GM21447 (cell line): ENCODE measurements at regions not wholly inside any gene's neighbourhood (a gene's known extent, or its start where the extent isn't known, plus 50 kb on each side); places are given as distances from the start of the nearest gene placed in this dataset.
A peak's percentile ranks its signal among the peaks of the same experiment; 100 is the strongest.
"Not testable (repeated sequence)": the region's sequence is repeated elsewhere in the genome, so short reads cannot be mapped to it uniquely, and the experiment has no call there.

Source experiments
- ATAC-seq: cut with Tn5 transposase; IDR thresholded peaks from one replicate; pipeline ENCODE4 v1.9.1; 2021; ENCODE audit not compliant: unreplicated experiment

DNA sequence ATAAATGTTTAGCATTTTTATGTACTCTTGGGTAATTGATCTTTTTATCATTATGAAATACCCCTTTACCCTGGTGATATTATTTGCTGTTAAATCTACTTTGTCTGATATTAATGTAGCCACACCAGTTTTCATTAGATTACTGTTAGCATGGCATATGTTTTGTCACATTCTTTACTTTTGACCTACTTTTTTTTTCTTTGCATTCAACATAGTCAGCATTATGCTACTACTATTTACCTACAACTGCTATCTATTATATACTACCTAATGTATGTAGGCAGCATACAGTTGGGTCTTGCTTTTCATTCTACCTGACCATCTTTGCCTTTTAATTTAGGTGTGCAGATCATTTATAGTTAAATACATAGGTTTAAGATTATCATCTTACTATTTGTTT, 1429.6 kb upstream of the ALCAM start:
- ATAC-seq: no peak

DNA sequence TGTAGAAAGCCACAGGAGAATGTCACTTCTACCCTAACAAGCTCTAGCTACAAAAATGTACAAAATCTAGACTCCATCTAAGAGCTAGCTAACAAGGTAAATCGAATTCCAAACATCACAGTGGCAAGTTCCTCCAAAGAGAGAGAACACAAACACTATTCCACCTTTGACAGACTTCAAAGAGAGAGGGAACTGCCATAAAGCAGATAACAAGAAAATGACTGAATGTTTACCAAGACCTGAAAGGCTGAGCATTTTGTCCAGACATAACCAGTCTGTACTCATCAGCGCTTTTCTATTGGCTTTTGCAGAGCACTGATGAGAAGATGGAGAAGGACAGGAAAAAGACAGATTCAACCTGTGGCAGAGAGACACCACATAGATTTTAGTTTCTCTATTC, 1419.6 kb upstream of the ALCAM start:
- no peak for ATAC-seq

DNA sequence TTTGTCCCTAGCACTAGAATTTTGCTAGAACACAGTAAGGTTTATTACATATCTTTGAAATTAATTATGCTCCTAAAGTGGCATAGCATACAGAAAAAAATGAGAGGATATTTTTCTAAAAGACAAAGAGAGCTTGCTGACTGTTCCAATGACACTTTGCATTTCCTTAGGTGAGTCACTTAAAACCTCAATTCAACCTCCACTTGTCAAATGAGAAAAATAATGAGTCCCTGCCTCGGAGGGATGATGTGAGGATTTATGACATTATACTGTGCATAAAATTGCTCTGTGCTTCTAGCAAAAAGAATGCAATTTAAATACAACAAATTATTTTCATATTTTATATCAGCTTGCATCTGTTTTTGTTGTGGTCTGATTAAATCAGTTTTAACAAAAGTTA, 1417.0 kb upstream of the ALCAM start:
- no peak for ATAC-seq

DNA sequence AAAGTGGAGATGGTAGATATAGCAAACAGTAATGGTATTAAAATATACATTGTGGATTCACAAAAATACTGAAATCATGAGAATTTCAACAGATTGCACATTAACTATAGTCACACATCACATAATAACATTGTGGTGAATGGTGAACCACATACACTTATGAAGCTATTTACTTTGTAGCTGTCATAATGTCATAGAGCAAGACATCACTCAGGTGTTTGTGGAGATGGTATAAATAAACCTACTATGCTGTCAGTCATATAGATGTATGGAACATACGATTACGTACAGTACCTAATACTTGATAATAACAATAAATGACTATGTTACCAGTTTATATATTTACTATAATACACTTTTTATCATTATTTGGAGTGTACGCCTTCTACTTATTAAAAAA, 1416.0 kb upstream of the ALCAM start:
- ATAC-seq: no peak

DNA sequence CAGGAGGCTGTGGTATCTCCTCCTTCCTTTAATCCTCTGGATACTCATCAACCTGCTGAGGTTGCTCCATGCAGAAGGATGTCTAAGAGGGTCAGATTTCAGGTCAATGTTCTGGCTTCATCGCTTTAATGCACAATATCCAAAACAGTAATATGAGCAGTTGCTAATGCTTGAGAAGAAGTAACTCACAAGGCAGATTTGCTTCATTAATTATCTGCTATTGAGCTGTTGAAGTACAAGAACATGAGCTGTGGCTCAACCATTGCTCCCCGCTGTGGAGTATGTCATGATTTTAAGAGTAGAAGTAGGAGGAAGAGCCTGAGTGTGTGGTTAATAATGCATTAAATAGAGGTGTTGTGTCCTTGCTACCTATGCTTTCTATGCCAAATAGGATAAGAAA, 1412.9 kb upstream of the ALCAM start:
- ATAC-seq: no peak

DNA sequence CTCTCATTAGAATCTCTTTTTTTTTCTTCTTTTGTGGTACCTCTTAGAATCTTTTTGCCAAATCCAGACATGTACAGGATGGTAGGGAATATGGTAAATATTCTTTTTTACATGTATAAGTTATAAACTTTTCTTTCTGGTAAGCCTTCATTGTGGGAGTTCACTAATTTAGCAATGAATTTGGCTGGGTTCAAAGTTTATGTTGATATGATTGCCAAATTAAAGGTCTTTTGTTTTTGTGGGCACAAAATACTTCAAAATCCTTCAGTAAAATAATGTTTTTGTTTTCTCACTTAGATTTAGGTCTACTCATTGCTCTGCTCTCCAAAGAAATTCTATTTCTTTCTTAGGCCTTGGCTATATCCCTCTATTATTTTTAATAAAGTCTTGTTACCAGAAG, 1405.9 kb upstream of the ALCAM start:
- ATAC-seq: no peak

DNA sequence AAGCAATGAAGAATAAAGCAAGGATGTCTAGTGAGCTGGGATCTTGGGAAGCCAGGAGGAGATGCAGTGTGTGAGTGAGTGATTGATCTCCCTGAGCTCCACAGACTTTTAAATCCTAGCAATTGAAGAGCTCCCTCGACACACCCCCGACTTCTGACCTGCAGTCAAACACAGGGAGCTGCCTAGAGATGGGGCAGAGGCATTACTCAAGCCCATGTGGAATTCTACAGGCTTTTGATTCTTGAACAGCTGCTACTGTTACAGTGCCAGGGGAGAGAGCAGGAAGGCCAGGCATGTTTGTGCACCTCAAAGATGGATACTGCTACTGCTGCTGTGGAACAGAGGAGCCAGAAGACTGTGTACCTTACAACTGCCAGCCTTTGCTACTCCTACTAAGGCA, 1403.1 kb upstream of the ALCAM start:
- ATAC-seq: no peak

DNA sequence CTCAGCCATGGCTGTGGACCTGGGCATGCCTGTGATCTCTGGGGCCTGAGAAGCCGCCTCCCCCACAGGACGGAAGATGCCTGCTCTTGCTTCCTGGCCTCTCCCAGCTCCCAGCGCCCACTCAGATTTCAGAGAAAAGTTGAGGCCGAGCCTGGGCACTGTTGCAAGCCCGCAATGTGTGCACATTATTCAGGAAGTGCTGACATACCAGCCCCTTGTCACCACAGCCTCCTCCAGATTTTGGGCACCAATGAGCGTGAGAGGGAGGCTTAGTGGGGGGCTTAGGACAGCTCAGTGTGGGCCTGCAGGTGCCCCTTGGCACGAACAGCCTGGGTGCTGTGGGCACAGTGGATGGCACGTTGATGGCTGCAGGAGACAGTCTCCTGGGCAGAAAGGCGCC, 1400.9 kb upstream of the ALCAM start:
- no peak for ATAC-seq

DNA sequence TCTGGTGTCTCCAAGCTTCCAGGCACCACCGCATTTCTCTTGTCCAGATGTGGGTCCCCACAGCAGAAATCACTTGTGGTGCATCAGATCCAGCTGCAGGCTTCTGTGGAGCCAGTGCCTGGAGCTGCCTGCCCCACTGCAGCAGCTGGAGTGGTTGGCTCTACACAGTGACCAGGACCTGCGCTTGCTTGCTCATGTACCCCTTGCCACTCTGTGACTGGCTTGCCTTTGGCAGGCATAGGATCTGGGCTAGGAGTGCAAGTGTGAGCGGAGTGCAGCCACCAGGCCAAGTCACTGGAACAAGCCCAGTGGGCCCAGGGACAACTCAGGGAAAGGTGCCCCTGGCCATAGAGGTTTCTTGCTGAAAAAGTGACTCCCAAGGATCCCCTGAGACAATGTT, 1400.0 kb upstream of the ALCAM start:
- ATAC-seq: no peak

DNA sequence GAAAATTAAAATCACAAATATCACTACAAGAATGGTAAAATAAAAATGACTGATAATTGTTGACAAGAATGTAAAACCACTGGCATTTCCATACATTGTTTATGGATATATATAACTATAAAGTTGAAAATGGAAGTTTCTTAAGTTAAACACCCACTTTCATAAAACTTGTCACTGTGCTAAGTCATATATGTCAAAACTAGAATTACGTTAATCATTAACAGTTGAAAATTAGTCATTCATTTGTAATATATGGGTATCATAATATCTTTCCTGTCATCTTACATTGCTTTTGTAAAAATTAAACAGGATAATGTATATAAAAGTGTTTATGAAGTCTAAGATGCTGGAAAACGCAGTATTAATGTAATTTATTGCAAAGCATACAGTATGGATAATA, 1398.6 kb upstream of the ALCAM start:
- peak; percentile 63 for ATAC-seq

DNA sequence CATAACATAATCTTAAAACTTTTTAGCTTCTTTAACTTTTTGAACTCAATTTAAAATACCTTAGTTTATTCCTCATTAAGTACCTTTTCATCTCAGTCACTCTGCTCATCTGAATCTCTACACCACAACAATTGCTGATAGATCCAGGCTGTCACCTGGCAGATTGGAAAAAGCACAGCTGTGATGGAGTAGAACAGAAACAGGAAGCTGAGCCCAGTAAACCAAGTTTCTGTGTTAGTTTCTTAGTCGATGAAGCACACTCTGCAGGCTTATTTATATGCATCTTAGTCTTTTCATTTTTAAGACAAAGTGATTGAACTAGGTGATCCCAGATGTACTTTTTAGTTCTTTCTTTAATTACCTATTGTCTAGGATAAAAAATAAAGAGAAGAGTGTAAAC, 1398.0 kb upstream of the ALCAM start:
- peak; percentile 96 for ATAC-seq

DNA sequence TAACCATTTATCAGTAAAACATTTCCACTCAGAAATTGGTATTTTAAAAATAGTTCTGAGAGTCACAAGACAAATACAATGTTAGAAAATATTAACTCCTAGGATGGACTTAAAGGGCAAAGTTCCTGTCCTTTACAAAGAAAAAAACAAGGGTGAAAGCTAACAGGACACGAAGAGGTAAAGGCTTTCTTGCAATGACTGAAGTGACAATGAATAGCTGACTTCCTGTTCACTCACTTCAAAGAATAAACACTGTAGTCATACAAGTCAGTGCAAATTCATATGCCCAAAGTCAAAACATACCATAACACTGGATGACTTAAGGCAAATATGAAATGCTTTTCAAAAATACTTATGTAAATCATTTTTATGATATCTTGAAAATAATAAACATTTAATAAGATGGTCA, 1389.8 kb upstream of the ALCAM start:
- ATAC-seq: peak; percentile 96

DNA sequence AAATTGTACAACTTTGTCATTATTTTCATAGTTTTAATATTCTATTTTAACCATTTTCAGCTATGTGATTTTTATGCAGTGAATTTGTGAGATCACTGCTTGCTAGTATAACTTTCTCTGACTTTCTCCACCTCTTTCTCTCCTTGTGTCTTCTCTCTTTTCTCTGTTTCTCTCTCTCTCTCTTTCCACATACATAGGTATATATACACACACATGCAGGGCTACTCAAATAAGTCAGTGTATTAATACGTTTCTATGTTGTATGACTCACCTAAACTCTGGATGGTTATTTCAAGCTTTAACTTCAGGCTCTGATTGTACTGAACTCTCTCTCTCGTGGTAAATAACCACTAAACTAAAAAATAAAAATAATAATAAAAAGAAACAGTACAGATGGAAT, 1389.3 kb upstream of the ALCAM start:
- ATAC-seq: no peak

DNA sequence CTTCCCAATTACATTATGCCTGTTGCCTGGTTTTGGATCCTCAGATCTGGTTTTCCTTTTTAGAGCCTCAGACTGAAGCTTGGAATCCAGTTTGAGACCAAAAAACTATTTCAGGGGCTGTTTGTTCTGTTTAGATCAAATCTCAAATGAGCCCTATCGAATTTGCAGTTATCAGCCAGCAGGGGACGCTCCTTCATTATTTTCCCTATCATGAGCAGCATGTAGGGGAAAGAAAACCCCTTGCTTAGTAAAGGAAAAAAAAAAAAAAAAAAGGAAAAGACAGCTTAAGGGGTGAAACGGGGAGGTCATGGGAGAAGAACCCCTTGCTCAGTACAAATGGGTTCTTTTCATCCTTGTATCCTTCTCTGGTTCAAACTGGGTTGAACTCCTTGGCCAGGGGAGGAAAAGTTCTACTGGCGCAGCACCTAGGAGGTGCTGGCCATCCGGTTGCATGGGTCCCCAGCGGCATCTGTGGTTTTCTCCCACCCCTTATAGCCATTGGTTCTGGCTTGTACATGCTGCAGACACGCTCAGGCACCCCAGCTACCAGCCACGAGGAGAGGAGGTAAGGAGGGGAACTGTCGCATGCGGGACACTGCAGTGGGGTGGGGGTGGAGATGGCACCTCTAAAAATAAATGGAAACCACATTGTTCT, 1375.1 kb upstream of the ALCAM start:
- ATAC-seq: no peak

DNA sequence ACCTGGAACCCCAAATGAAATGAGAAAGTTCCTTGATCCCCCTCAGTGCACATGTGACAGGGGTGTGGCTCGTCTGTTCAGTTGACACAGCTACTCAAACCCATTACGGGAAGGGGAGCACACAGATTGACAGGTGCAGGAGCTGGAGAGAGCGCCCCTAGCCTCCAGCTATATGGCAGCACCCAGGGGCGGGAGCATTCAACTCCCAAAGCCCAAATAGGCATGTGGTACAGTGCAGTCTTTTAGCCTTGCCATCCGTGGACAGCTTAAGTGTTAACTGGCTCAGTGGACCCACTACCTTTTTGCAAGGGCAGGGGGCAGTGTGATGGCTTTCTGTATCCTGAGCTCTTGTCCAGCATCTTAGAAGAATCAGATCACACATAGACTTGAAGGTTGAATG, 1374.2 kb upstream of the ALCAM start:
- no peak for ATAC-seq

DNA sequence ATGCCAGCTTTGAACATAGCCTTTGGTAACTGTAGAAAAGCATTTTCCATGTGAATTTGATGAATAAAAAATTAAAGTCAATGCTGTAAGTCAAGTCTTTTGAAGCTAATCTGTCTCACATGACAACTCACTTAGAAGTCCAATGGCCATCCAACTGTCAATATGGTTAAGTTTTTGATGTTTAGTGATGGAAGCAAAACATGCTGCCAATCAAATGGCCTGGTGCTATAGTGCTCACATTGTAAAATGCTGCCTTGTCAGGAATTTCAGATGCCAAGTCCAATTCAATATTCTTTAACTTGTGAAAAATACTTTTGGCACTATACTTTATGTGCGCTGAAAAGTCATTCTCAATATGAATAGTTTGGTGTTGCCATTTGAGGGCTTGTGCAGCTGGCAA, 1361.8 kb upstream of the ALCAM start:
- no peak for ATAC-seq

DNA sequence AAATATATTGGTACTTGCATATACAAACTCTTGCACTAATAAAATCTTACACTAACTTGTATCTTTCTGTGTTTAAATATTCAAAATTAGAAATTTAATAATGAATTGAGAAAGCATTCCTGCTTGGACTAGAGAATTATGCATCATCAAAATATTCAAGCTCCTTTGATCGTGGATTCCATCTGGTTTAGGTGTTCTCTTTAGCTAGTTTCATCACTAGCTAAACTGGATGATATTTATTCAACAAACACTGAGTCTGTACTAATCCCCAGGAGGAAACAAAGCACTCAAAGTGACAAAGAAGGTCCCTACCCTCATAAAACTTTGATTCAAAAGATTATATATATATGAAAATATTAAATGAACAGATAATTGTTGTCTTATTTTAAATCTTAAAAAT, 1360.9 kb upstream of the ALCAM start:
- no peak for ATAC-seq

DNA sequence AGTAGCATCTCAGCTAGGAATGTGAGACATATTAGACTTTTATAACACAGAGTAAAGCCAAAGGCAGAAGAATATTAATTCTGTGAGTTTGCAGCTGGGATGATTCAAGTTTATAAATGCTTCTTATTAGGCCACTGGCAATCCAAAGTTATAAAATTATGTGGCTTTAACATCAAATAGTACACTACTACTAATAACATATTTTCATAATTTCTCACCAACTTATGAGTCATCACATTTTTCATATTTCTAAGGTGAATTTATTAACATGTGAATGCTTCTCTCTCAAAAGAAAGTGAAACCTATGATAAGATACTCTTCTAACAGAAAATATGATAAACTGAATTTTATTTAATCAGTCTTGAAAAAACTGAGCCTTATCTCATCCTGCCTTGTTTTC, 1348.2 kb upstream of the ALCAM start:
- ATAC-seq: no peak

DNA sequence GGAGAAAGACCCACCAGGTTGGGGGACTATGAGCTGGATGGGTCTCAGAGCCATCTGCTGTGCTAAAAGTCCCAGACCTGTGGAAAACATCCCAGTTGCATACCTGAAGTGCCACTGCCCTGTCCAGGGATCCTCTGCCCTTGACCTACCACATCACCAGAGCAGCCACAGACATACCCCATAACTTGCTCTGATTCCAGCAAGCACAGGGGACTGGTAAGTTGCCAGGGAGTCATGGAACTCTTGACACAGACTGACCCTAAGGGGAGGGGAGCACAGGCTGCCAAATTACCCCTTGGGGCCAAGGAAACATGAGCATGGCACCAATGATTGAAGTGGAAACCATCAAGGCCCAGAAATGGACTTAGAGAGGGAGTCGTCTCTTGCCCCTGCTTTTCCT, 1335.1 kb upstream of the ALCAM start:
- ATAC-seq: no peak

DNA sequence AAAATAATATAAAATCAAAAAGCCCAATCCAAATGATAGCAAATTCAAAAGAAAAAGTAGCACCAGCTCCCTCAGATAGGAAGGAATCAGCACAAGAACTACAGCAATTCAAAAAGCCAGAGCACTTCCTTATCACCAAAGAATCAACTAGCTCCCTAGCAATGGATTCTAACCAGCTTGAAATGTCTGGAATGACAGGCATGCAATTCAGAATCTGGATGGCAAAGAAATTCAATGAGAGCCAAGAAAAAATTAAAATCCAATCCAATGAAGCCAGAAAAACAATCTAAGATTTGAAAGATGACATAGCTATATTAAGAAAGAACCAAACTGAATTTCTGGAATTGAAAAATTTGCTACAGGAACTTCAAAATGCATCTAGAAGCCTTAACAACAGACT, 1334.4 kb upstream of the ALCAM start:
- ATAC-seq: no peak

DNA sequence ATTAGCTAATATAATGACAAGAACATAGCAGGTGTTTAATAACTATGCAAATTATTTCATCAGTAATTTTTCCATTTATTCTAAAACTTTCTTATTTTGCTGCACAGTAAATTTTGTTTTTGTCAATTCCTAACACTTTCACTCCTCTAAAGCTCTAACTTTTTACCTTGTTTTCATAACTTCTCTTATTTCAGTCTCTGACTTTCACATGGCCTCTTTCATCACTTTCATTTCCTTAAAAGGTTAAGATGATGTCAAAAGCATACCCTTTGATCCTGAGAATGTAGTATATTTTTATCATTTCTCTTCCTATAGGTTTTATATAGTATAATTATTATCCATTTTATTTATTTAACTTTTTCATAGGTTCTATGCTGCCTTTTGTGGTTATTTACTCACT, 1325.8 kb upstream of the ALCAM start:
- no peak for ATAC-seq

DNA sequence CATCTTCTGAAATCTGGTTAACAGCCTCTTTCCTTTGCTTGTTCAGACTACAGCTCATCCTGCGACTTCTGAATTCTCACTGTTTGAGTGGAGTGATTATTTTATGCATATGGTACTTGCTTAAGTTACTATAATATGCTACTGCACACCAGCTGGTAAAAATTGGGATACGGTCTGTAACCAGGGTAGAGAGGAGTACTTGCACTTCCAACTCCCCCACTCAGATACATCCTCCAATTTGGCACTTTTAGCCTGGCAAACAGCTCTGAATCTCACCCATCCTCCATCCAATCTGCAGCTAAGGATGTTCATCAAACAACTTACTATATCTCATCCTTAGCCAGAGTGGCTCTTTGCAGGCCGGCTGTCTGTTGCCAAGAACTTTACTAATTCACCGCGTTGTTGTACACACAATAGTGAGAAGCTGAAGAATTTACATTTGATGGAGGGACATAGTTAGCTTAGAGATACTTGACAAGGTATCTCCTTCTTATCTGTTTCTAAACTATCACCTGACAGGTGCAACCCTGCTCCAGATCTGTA, 1323.6 kb upstream of the ALCAM start:
- not testable (repeated sequence) for ATAC-seq

DNA sequence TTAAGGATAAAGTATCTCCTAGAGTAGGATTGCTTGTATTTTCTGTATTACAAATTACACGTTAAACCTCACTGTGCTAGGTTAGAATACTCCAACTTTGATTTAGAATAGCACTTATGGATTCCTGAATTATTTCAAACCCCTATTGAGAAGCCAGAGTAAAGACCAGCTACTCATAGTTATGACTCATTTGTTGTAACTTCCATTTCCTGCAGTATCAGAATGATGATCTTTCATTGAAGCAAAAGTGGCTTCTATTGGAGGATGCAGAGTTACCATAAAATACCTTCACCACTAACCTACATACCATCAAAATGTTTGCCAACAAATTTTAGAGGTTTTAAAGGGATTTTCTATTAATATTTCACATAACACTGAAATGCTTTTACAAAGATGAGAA, 1322.7 kb upstream of the ALCAM start:
- no peak for ATAC-seq
